GM12872 (cell line): ENCODE measurements at regions not wholly inside any gene's neighbourhood (a gene's known extent, or its start where the extent isn't known, plus 50 kb on each side); places are given as distances from the start of the nearest gene placed in this dataset.

Source experiments
- CTCF ChIP-seq: IDR thresholded peaks from 3 replicates; pipeline ENCODE4 v1.5.1; 2011; ENCODE audit warnings: low read depth, mild to moderate bottlenecking, low read length, moderate library complexity; ENCODE audit not compliant: insufficient read depth

DNA sequence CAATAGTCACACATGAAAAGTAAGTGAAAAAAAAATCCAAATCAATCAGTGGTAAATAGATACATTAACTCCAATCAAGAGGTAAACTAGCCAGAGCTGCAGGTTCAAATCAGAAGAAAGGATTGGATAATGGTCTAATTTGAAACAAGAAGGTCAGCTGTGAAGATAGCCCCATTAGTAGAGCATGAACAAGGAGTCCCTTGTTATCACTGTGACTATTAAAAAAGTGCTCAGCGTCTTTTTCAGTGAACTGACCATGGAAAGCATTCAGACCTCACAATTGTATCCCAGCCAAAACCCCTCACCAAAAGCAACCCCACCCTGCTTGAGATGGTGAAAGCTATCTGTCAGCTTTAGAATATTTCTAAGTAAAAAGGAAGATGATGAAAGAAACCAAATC lies 125.0 kb upstream of the EGLN3 start:
- TF ChIP-seq CTCF: no peak

DNA sequence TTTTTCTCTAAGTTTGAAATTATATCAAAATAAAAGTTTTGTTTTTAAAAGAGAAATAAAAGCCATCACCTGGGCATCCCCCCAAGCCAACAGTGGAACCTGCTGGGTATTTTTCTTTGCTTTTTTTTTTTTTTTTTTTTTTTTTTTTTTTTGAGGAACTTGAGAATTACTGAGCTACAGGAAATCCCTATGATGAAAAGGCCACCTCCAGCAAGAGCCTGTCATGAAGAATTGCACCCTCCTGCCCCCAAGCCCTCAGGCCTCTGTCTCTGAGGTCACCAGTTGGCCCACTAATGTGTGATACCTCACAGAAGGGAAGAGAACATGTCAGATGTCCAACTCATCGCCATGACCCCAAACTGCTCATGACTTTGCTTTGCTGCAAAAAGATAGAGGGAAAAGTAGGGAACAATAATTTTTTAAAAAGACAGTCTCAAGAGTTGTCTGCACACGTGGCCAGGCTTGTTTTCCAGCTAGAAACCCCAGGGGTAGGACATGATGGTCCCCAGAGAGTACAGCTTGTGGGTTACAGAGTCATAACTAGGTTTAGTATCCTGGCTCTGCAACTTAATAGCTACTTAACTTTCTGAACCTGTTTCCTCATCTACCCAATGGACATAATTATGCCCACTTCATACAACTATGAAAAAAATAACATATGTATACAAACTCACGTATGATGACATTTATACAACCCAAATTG lies 124.3 kb upstream of the EGLN3 start:
- no peak for TF ChIP-seq CTCF

DNA sequence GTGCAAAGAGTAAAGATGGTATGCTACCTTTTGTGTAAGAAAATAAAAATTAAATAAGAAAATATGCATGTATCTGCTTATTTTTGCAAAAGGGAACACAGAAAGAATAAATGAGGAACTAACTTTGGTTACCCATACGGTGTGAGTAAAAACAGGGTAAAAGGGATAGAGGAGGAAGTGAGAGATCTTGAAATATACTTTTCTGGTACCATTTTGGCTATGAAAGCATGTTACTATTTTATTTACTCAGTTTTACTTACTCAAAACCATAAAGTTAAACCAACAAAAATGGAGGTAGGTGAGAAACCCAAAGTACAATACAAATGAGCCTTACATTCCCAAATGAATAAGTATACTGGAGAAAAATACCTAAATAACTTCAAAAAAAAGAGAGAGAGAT lies 122.0 kb upstream of the EGLN3 start:
- no peak for TF ChIP-seq CTCF

DNA sequence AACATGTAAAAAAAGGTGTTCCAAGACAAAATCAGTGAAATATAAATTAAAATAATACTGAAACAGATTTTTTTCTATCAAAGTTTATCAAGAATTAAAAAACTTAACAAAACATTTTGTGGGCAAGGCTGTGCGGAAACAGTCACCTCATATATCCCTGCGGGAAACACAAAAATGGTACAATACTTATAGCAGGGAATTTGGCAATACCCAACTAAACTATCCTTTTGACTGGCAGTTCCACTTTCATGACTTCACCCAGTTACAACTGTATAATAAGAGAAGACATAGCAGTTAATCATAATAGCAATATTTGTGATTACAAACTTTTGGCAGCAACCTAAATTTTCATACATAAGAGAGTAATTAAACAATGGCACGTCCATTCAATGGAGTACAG lies 121.5 kb upstream of the EGLN3 start:
- TF ChIP-seq CTCF: no peak

DNA sequence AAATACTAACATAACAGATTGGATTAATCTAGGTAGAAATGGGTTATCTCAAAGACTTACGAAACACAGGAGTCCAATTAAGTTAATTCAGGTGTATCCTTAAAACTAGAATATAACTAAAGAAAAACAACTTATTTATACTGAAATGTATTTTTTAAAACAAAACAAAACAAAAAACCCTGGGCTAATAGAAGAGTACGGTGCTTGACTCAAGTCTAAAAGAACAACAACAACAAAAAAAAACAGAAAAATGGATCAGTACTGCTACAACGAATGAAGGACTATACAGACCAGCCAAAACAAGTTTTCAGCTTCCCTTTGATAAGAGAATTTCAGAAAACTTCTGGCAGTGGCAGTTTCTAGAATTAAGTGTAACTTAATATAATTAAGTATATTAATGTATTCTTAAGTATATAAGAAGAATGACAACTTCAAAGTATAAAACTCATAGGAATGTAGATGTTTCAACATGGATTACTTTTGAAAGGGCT lies 120.1 kb upstream of the EGLN3 start:
- TF ChIP-seq CTCF: no peak

DNA sequence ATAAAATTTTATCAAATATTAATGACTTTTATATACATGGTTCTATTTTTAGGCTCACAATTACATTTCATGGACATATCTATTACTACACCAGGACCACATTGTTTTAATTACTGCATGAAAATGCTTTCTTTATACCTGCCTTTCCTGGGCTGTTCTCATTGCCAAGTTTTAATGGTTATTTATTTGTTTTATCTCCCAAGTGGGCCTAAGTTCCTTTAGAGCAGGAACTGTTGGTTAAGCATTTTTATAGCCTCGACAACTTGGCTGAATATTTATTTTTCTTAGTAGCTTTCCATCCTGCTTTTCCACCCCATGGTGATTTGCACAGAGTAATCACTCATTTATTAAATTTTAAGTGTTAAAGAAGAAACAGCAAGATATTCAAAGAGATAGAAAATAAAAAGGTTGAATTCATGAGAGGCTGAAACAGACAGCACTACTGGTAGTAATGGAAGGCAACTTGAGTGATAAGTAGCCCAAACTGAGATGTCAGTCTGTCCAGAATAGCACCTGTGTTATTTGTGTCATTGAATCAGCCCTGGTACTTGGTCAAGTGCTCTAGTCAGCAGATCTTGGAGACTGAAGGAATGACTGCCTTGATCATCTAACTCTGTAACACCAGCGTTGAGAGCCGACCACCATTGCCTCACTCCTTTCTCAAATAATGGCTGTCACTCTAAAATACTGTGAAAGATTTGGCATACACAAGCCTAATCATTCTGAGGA lies 119.1 kb upstream of the EGLN3 start:
- no peak for TF ChIP-seq CTCF

- no peak for TF ChIP-seq CTCF
These were observed 116.7 kb upstream of the EGLN3 start for GRCh38 chr14:34067587-34067986.
